Transverse colon (tissue), 4 donors: ENCODE measurements at regions not wholly inside any gene's neighbourhood (a gene's known extent, or its start where the extent isn't known, plus 50 kb on each side); places are given as distances from the start of the nearest gene placed in this dataset.

Source experiments
- DNase-seq: peaks from one replicate; pipeline ENCODE4 v3.0.0-alpha.2; 2019
- H3K27ac ChIP-seq, 4 donors: fragments of 200-600 bp; sonication (generic); 2 replicates each; pipeline ENCODE4 v1.5.1; 2016 to 2018; ENCODE audit warnings: inconsistent platforms in 4 of 4
- H3K27me3 ChIP-seq: fragments of 200-600 bp; sonication (generic); 2 replicates; pipeline ENCODE4 v1.5.1; 2017; ENCODE audit warnings: inconsistent platforms
- H3K36me3 ChIP-seq, 4 donors: fragments of 200-600 bp; sonication (generic); 2 replicates each; pipeline ENCODE4 v1.5.1; 2017 to 2019; ENCODE audit warnings: inconsistent platforms in 4 of 4
- H3K4me1 ChIP-seq, 4 donors: fragments of 200-600 bp; sonication (generic); 2 replicates each; pipeline ENCODE4 v1.5.1; 2017 to 2020; ENCODE audit warnings: inconsistent platforms in 4 of 4
- H3K4me3 ChIP-seq, 4 donors: fragments of 200-600 bp; sonication (generic); 1 replicate in 1 of 4; 2 replicates in 3 of 4; pipeline versions ENCODE4 v1.5.1 to v1.6.1; 2017 to 2019; ENCODE audit warnings: inconsistent platforms in 4 of 4
- H3K9me3 ChIP-seq, 2 donors: fragments of 200-600 bp; sonication (generic); 2 replicates each; pipeline ENCODE4 v1.5.1; 2017 to 2019; ENCODE audit warnings: inconsistent platforms in 2 of 2
- EP300 ChIP-seq: sonication (generic); formaldehyde crosslinking; IDR thresholded peaks from one replicate; pipeline ENCODE4 v1.6.1; 2017; ENCODE audit warnings: antibody characterized with exemption, low read depth
- POLR2A ChIP-seq: fragments of 450-650 bp; IDR thresholded peaks from one replicate; pipeline ENCODE4 v1.6.1; 2016; ENCODE audit warnings: antibody characterized with exemption, mild to moderate bottlenecking, moderate library complexity
- POLR2AphosphoS5 ChIP-seq, 3 donors: sonication (generic); formaldehyde crosslinking; IDR thresholded peaks; one replicate each; pipeline ENCODE4 v1.6.1; 2016; ENCODE audit warnings: antibody characterized with exemption in 3 of 3
- WGBS, 2 donors: methylation state at CpG; one replicate each; pipeline ENCODE4 v1.1.5; 2018; ENCODE audit warnings: low coverage in 1 of 2; 5-methylcytosine and 5-hydroxymethylcytosine counted together
- in situ Hi-C, 4 donors: fragments of 200-750 bp; cut with MboI; loops; one replicate each; pipeline versions ENCODE4 v1.15.0 to v1.15.1; 2017; ENCODE audit warnings: low sequenced_read_pairs in 3 of 4, low pct_ligation_motif_present in 1 of 4, low pct_unique_long_range_greater_than_20kb in 1 of 4
- intact Hi-C: fragments of 100-400 bp; cut with DNase I; formaldehyde crosslinking; loops from one replicate; pipeline ENCODE4 v1.15.1; 2023; ENCODE audit warnings: low total_unique reads
- TF ChIP-seq, protein P1 (sequence below), 5 experiments: fragments of 200-600 bp in 3 of 5; fragments of 450-650 bp in 2 of 5; sonication (generic) in 3 of 5; IDR thresholded peaks; 1 replicate in 2 of 5; 2 replicates in 3 of 5; pipeline ENCODE4 v1.5.1; 2016 to 2017; ENCODE audit warnings: antibody characterized with exemption in 5 of 5, inconsistent platforms in 3 of 5, mild to moderate bottlenecking in 2 of 5, moderate library complexity in 1 of 5

DNA sequence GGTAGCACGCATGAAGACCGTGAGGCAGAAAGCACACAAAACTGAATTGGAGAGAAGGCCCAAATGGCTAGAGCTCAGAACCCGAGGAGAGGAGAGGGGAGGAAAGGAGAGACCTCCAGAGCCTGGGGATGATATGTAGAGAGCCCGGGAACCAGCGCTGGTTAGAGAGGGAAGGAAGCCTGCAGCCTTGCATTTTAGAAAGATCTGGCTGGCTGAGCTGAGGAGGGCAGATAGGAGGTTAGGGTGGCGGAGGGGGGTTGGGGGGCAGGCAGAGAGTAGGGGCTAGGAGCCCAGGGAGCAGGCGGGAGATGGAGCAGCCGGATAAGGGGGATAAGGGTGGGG, 127.2 kb downstream of the C9orf50 start:
- TF ChIP-seq POLR2A (no peak), POLR2AphosphoS5 (IDR thresholded peaks at IDR 0.05) (no peak), EP300 (no peak)
- TF ChIP-seq, protein P1, sequence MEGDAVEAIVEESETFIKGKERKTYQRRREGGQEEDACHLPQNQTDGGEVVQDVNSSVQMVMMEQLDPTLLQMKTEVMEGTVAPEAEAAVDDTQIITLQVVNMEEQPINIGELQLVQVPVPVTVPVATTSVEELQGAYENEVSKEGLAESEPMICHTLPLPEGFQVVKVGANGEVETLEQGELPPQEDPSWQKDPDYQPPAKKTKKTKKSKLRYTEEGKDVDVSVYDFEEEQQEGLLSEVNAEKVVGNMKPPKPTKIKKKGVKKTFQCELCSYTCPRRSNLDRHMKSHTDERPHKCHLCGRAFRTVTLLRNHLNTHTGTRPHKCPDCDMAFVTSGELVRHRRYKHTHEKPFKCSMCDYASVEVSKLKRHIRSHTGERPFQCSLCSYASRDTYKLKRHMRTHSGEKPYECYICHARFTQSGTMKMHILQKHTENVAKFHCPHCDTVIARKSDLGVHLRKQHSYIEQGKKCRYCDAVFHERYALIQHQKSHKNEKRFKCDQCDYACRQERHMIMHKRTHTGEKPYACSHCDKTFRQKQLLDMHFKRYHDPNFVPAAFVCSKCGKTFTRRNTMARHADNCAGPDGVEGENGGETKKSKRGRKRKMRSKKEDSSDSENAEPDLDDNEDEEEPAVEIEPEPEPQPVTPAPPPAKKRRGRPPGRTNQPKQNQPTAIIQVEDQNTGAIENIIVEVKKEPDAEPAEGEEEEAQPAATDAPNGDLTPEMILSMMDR (IDR thresholded peaks at IDR 0.05), result no peak
- no peaks in the 10 kb centered on the region for H3K9me3 ChIP-seq
- H3K4me1 ChIP-seq, result peaks cover 25 to 78% (median 69%) of the 10 kb centered on the region in 4 donors
- H3K4me3 ChIP-seq, result no peak overlapping the region
- peak overlapping the region; percentile 92 to 99 (median 96) for H3K27ac ChIP-seq
- WGBS, 2 donors, result 80 to 92% methylated on average over 5 to 8 of the region's 8 CpGs
- DNase-seq, result no peak
- H3K36me3 ChIP-seq, result no peaks in the 10 kb centered on the region
- in situ Hi-C loops, result loop anchor here in 1 of 4 donors (10.0 kb wide), 2 partner anchors 111 to 319 kb away; partner anchors contain the start of gene IER5L
- intact Hi-C loops, result loop anchor here (2.0 to 10.0 kb wide), 3 partner anchors 117 to 351 kb away; no protein-coding TSS in a partner anchor
- H3K27me3 ChIP-seq, result no peaks in the 10 kb centered on the region

DNA sequence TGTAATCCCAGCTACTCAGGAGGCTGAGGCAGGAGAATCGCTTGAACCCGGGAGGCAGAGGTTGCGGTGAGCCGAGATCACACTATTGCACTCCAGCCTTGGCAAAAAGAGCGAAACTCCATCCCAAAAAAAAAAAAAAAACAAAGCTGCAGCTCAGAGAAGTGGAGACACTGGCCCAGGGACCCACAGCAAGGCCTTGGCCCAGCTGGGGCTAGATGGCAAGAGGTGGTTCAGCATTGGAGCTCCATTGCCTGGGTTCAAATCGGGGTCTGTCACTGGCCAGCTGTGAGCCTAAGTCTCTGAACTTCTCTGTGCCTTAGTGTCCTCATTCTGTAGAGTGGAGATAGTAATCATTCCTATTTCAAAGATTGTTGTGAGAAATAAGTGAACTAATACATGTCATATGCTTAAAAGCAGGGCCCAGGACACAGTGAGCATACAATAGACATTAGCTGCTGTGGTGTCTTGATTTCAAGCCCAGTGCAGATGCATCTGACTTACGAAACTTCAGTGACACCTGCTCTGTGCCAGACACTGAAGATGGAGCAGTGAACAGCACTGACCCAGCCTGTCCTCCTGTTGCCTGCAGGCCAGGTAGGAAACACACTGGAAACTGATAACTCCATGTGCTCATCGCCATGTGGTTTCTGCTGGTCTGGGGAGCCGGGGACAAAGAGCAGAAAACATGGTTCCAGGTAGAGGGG, 127.7 kb downstream of the C9orf50 start:
- TF ChIP-seq, protein P1 (IDR thresholded peaks at IDR 0.05), result no peak
- TF ChIP-seq POLR2AphosphoS5 (IDR thresholded peaks at IDR 0.05), result no peak
- TF ChIP-seq POLR2A, result no peak
- TF ChIP-seq EP300, result no peak
- Histone ChIP-seq H3K4me3 (no peak overlapping the region), H3K36me3 (no peaks in the 10 kb centered on the region), H3K27ac (peak overlapping the region; percentile 94 to 99 (median 97)), H3K9me3 (no peaks in the 10 kb centered on the region), H3K4me1 (peaks cover 25 to 76% (median 67%) of the 10 kb centered on the region in 4 donors), H3K27me3 (no peaks in the 10 kb centered on the region)
- in situ Hi-C loops (loop anchor here in 1 of 4 donors (10.0 kb wide), 2 partner anchors 112 to 318 kb away; partner anchors contain the start of gene IER5L), intact Hi-C loops (loop anchor here (5.0 to 10.0 kb wide), 2 partner anchors 158 to 351 kb away; no protein-coding TSS in a partner anchor)
- 89 to 93% methylated on average over 8 to 9 of the region's 9 CpGs for WGBS, 2 donors
- no peak for DNase-seq

DNA sequence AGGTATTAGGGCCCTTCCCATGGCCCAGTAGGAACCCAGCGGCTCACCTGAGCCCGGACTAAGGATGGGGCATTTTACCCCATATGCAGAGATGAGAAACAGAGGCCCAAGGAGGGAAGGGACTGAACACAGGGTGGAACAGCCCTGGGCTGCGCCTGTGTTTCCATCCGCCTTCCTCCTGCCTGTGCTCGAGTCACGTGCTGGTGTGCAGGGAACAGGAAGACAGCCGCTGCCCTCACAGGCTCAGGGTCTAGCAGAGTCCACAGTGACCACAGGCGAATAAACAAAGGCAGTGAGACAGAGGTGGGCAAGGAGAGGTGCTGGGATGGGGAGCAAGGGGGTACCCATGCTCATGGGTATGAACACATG, 129.4 kb downstream of the C9orf50 start:
- Histone ChIP-seq H3K27ac (peak overlapping the region; percentile 97 to 100 (median 99)), H3K4me1 (peaks cover 39 to 76% (median 68%) of the 10 kb centered on the region in 4 donors), H3K36me3 (no peaks in the 10 kb centered on the region), H3K27me3 (no peaks in the 10 kb centered on the region), H3K9me3 (no peaks in the 10 kb centered on the region), H3K4me3 (peak overlapping the region in 1 of 4 donors; percentile 57)
- peak; percentile 56 for DNase-seq
- intact Hi-C loops, result loop anchor here (5.0 to 10.0 kb wide), 2 partner anchors 157 to 349 kb away; no protein-coding TSS in a partner anchor
- peak in 2 of 3 donors; percentile 34 to 56 for TF ChIP-seq POLR2AphosphoS5 (IDR thresholded peaks at IDR 0.05)
- TF ChIP-seq POLR2A, result no peak
- 54 to 68% methylated on average over 8 of the region's 8 CpGs for WGBS, 2 donors
- in situ Hi-C loops, result loop anchor here in 1 of 4 donors (10.0 kb wide), 2 partner anchors 113 to 317 kb away; partner anchors contain the start of gene IER5L

DNA sequence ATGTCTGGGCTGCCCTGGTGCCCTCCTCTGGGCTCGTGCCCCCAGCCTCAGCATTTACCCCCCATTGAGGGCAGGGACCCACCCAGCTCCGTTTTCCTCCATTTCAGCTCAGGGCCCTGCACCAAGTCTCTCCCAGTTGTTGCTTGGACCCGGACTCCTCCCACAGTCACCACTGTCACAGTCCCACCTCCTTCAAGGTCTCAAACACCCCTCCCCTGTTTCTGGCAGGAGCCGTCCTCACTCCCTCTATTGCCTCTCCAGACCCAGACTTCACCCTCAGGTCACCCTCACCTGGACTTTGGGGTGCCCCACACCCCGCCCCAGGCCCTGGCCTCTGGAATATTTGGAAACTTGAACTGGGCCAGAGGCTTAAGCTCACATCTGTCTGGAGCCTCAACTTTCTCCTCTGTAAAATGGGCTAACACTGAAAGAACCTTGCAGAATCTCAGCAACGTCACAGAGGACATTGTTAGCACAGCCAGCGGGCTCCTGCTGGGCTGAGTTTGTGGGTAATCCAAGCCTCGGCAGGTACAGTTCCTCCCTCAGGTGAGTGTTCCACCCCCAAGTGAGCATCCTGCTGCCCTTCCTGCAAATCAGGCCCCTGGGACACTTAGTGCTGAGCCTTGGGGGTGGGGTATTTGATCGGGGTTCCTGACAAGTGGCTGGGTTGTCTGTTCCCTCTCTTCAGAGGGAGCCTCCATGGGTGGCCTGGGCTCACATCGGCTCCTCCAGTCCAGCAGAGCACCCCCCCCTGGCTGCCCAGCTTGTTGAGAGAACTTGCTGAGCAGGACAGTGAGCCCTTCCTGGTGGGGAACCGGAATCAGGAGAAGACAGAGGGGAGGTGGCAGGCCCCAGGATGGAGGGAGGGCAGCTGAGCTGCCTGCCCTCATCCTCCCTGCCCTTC, 130.1 kb downstream of the C9orf50 start:
- peak overlapping the region; percentile 97 to 100 (median 99) for H3K27ac ChIP-seq
- 40 to 64% methylated on average over 2 to 10 of the region's 11 CpGs for WGBS, 2 donors

More for the DNA sequence above, 130.1 kb downstream of the C9orf50 start:
- peaks cover 40 to 77% (median 68%) of the 10 kb centered on the region in 4 donors for H3K4me1 ChIP-seq
- H3K4me3 ChIP-seq, result peak overlapping the region in 2 of 4 donors; percentile 51 to 57
- no peaks in the 10 kb centered on the region for H3K9me3 ChIP-seq
- no peaks in the 10 kb centered on the region for H3K36me3 ChIP-seq
- no peak for DNase-seq
- intact Hi-C loops, result loop anchor here (5.0 to 10.0 kb wide), 2 partner anchors 156 to 349 kb away; no protein-coding TSS in a partner anchor
- H3K27me3 ChIP-seq, result no peaks in the 10 kb centered on the region
- in situ Hi-C loops, result loop anchor here in 1 of 4 donors (10.0 kb wide), 2 partner anchors 114 to 316 kb away; partner anchors contain the start of gene IER5L
- TF ChIP-seq EP300 (no peak), POLR2AphosphoS5 (IDR thresholded peaks at IDR 0.05) (no peak), POLR2A (no peak)
- TF ChIP-seq, protein P1 (IDR thresholded peaks at IDR 0.05), result no peak
